DMS153 treated with DMSO at 0.1 percent for 48 hours (cell line): ENCODE measurements at regions not wholly inside any gene's neighbourhood (a gene's known extent, or its start where the extent isn't known, plus 50 kb on each side); places are given as distances from the start of the nearest gene placed in this dataset.

Source experiments
- DNase-seq: peaks from one replicate; lab custom pipeline; 2025; ENCODE audit not compliant: unreplicated experiment; lab: John Stamatoyannopoulos, UW

DNA sequence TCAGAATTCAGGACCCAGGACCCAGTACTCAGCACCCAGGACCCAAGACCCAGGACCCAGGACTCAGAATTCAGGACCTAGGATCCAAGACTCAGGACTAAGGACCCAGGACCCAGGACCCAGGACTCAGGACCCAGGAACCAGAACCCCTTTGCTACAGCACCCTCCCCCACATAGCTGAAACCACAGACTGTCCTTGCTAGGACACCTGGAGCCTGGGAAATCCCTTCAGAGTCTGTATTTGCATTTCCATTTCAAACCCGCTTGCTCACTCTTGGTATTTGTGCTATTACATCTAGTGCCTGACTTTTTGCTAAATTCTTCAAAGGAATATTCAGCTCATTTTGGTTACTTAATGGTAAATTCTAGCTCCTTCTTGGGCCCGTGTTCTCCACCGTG, 275.8 kb upstream of the MAF start:
- DNase-seq: no peak

DNA sequence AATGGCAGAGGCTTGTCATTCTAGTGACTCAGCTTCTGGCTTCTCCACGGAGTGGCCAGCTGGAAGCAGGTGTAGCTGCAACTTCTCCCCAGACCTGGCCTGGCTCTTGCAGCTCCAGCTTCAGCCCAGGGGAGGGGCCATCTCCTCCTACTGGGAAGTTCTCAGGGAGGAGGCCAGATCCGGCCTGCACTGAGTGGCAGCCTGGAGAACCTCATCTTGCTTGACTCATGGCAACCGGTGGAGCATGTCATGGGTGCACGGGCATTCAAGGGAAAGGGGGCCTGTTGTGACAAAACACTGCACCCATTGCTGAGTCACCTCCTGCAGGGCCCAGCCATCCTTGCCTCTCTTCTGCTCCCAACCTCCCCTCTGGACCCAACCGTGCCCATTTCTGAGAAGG, 273.9 kb upstream of the MAF start:
- DNase-seq: no peak

GRCh38 chr16:79873825-79874224, 273.3 kb upstream of the MAF start:
- DNase-seq: no peak

DNA sequence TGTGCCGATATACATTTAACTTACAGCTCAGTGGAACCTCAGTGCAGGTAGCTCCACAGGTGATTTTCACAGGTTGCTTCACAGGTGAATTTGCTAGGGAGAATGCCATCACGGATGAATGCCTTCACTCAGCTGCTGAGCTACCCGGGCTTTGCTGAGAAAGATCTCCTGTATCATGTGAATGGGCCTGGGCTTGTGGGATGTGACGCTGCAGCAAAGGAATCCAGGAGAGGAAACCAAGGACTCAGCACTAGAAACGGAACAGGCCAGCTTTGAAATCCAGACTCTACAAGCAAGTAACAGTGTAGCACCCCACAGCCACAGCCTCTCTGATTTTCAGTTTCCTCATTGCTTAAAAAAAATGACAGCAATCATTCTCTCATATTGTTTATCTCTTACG, 271.4 kb upstream of the MAF start:
- DNase-seq: no peak

DNA sequence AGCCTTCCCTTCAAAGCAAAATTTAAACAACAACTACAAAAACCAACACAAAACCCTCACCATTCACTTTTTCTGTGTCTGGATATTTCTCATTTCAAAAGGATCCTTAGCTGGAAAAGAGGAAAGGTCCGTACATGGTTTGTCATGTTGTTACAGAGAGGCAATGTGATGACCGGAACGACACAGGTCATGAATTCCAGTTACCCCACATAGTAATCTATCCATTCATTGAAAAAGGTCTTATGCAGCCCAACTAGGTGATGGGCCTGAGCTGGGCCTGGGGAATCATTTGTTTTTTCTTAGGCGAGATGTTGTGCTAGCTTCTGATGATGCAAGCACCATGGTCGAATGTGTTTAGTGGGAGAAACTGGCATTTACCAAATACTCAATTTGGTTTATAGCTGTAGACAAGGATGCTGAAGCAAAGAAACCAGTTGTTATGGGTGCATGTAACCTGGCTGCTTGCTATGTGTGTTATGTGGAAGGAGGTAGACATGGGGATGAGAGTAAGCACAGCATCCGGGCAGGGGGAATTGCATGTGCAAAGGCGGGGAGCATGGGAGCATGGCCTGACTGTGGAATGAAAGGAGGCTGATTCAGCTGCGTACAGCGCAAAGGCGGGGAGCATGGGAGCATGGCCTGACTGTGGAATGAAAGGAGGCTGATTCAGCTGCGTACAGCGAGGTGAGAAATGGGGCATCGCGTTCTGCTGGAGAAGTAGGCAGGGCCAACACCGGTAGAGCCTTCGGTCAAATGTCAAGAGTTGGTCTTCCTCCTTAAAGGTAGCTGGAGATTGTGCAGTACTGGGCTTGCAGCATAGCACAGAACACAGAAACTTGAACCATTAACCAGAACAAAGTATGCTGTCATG, 269.7 kb upstream of the MAF start:
- no peak for DNase-seq

DNA sequence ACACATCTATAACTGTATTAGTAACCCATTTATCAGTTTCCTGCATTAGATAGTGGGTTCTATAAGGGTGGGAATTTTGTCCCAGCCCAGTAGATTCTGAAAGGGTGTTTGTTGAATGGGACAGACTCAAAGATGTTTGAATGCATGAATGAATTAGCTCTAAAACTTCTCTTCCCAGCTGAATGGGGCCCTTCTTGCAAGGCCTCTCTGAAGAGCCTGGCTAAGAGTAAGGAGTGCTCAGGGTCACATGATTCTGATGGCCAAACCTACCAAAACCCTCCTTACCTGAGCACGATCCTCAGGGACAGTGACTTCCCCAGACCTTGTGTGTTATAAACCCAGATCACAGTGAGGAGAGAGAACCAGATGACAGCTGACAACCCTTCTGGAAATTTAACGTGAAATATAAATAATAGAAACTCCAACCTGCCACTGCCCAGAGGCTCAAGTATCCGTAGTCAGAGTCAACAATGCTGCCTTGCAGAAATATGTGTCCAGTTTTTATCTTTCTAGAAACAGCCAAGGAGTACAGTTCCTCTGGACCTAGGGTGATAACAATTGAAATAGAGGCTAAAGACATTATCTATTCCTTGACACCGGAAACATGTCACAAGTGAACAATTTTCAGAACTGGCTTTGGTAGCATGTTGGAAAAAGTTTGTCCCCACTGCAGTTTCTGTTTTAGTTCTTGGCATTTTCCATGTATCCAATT, 268.9 kb upstream of the MAF start:
- no peak for DNase-seq

GRCh38 chr16:79868841-79869240, 268.3 kb upstream of the MAF start:
- DNase-seq: no peak

DNA sequence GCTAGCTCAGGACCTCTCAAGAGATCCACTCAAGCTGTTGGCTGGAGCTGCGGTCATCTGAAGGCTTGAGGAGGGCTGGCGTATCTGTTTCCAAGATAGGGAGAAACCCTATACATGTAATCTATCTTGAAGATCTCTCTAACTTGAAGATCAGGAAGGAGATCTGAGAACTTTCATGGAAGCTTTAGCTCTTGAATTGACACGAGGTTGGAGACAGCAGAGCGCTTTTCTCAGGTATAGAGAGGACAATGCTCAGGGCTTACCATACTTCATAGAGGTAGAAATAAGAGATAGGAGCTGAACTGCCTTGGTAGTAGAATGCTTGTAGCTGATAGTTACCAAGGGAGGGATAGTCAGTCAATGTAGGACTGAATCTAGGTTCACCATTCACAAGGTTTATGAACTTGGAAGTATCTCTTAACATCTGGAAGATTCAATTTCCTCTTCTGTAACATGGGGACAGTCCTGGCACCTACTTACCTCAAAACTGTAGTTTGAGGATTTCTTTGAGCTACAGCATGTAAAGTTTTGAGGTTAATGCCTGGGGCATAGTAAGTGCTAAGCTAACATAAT, 267.0 kb upstream of the MAF start:
- no peak for DNase-seq

- DNase-seq: no peak
These were observed 265.4 kb upstream of the MAF start for GRCh38 chr16:79865918-79866317.

DNA sequence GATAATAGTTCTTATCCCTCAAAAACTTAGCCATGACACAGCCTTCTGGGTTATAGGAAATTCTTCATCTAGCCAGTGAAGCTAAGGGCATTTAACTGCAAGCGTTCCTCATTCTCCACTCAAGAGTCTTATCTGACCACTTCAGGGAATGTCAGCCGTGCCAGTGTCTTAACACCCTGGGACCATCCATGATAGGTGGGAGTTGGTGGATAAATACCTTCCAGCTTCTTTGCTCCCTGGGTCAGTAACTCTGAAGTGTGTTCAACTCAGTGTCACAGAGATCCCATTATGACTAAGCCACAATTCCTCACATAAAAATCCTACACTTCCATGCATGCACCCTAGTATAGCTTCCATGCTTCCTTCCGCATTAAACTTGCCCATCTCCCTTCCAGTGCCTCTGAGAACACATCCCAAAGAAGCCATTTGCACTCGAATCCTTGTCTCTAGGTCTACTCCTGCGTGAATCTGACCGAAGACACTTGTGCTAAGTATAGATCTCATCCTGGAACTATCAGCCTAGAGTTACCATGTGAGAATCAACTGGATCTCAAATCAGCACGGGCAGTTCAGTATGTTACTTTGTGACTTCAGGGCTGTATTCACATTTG, 264.3 kb upstream of the MAF start:
- no peak for DNase-seq

DNA sequence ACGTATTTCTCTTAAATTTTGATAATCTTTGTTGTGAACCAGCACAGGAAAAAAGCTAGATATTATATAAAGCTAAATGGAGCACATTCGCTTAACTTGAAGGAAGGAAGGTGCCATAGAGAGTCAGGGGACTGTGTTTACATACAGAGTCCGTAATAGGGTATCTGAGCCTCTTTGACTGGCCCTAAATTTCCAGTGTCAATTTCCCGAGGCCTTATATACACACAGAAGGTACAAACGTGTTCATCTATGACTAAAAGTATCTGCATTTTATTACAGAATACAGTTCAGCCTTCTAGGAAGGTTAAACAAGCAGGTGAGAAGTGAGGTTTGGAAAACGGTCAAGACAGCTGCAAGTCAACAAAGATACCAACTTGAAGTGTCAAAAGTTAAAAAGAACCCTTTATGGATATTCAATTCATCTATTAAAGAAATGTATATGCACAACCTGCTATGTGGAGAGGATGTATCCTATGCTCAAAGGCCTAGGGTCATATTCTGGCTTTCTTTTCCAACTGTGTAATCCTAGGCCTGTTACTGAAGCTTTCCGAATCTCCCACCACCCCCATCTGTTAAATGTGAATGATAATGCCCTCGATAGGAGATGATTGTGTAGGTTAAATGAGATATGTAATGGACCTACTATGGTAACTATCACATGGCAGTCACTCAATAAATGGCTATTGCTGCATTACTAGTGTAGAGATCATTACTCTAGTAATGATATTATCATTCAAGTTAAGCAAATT, 263.7 kb upstream of the MAF start:
- DNase-seq: no peak

DNA sequence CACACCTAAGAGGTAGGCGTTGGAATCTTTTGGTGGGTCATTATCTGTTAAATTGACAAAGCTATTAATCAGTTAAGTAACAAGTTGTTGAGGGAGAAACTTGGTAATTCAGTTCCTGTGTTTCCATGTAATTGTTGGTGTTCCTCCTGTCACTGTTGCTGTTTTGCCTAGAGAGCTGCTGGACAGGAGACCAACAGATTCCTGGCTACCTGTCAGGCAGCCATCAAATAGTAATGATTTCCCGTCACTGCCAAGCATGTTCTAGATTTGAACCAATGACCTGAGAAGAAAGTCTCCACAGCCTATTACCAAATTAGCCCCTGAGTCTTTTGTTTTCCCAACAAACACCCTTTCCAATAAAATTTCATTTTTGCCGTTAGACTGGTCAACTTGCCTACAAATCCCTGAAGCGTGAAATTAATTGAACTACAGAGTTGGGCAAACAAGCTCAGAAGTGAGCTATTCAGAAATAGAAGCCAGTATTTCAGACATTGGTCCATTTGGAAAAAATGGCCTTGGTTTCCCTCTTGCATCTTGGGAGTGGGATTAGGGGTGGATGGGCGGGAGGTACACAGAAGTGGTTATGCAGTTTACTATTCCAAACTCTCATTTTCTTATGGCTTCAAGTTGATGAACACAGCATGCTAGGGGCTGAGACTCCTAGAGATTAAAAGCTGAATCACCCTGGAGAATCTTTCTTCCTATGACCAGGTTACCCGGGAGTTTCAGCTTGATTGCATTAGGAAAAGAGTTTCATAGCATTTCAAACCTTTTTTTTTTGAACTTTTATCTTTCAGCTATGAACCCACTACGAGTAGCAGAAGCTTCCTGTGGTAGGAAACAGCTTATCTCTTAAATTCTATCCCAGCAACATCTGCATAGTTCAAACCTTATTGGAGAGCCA, 262.8 kb upstream of the MAF start:
- no peak for DNase-seq

GRCh38 chr16:79862601-79863000, 262.1 kb upstream of the MAF start:
- no peak for DNase-seq

DNA sequence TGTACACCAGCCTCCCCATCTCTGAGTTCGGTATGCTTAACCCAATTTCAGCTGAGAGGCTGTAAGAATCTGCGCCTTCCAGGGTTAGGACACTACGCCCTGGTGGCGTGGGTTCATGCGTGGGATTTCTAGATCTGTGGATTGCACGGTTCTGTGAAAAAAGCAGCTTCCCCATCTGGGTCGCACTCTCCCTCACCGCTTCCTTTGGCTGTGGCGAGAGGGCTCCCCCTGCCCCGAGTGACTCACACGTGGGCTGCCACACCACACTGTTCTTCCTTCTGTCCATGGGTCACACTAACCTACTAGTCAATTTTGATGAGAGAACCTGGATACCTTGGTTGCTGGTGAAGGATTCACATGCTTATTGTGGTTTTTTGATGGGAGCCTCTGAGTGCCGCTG, 256.0 kb upstream of the MAF start:
- no peak for DNase-seq

GRCh38 chr16:79850348-79850747, 249.8 kb upstream of the MAF start:
- no peak for DNase-seq

DNA sequence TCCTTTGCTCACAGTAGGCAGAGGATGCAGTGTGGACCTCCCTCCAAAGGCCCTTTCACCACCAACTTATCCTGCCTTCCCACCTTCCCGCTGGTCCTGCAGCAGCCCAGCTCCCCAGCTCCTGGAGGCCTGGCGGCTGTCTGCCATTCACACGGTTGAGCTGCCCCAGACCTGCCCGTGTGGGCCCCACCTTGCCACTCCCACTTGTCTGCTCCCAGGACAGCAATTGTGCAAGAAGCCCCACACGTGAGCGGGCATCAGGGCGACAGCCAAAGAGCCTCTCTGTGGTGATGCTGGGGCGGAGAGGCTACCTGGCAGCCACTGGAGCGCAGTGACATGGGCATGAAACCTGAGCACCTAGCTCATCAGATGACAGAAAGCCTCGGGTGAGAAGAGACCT, 248.6 kb upstream of the MAF start:
- no peak for DNase-seq

- DNase-seq: no peak
These were observed 248.2 kb upstream of the MAF start for GRCh38 chr16:79848719-79849118.

DNA sequence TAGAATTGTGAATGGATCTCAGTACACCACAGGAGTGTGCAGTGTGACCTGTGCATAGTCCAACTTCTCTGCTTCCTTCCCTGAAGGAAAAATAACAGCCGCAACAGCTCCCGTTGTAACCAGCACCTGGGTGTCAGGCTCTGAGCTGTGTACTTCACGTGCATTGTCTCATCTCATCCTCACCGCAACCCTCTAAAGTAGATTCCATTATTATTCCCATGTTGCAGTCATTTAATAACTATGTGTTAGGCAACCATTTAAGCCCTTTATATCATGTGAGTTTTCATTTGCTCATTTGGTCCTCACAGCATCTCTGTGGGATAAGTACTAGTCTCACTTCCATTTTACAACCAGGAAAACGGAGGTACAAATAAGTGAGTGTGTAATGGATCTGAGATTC, 247.0 kb upstream of the MAF start:
- DNase-seq: no peak

GRCh38 chr16:79847101-79847500, 246.6 kb upstream of the MAF start:
- DNase-seq: no peak

DNA sequence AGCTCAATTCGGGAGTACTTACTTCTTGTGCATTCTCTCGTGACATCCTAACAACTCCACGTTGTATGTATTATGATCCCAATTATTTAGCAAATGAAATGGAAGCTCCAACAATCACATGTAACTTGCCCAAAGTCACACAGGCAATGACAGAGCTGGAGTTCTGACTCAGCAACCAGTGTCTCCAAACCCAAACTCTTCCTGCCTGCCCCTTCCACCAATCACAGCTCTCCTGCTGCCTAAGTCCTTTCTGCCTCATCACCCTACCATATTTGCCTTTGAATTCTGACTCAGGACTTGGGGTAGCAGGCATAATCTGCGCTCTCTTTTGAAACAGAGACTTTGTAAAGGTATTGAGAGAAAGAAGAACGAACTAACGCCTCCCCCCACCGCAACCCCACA, 245.2 kb upstream of the MAF start:
- DNase-seq: no peak
